C4-2B (cell line): ENCODE measurements at regions not wholly inside any gene's neighbourhood (a gene's known extent, or its start where the extent isn't known, plus 50 kb on each side); places are given as distances from the start of the nearest gene placed in this dataset.

Experiments
- ZFX ChIP-seq: fragments of 450-650 bp; IDR thresholded peaks from 2 replicates; pipeline ENCODE4 v1.6.1; 2017
- TF ChIP-seq, protein P1 (sequence below): fragments of 450-650 bp; conservative IDR thresholded peaks from 2 replicates; pipeline ENCODE4 v1.5.1; 2017; ENCODE audit warnings: mild to moderate bottlenecking

GRCh38 chr14:82604819-82605218 lies 1071.2 kb upstream of the SEL1L start:
- TF ChIP-seq, protein P1, sequence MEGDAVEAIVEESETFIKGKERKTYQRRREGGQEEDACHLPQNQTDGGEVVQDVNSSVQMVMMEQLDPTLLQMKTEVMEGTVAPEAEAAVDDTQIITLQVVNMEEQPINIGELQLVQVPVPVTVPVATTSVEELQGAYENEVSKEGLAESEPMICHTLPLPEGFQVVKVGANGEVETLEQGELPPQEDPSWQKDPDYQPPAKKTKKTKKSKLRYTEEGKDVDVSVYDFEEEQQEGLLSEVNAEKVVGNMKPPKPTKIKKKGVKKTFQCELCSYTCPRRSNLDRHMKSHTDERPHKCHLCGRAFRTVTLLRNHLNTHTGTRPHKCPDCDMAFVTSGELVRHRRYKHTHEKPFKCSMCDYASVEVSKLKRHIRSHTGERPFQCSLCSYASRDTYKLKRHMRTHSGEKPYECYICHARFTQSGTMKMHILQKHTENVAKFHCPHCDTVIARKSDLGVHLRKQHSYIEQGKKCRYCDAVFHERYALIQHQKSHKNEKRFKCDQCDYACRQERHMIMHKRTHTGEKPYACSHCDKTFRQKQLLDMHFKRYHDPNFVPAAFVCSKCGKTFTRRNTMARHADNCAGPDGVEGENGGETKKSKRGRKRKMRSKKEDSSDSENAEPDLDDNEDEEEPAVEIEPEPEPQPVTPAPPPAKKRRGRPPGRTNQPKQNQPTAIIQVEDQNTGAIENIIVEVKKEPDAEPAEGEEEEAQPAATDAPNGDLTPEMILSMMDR, result no peak
- no peak for TF ChIP-seq ZFX
